Astrocyte (in vitro differentiated cells and primary cell): ENCODE measurements at regions not wholly inside any gene's neighbourhood (a gene's known extent, or its start where the extent isn't known, plus 50 kb on each side); places are given as distances from the start of the nearest gene placed in this dataset.

ENCODE experiments used
- DNase-seq: peaks from one replicate; pipeline ENCODE4 v3.0.0-alpha.2; 2010; ENCODE audit warnings: low read depth
- FAIRE-seq: peaks from 2 replicates; lab custom pipeline; 2011; peaks lifted over from hg19 to GRCh38; lab: Jason Lieb, UNC
- H2AFZ ChIP-seq: 2 replicates; pipeline ENCODE4 v1.6.0; 2012; ENCODE audit warnings: low read depth, low read length, inconsistent platforms
- H3K27ac ChIP-seq: 2 replicates; pipeline ENCODE4 v1.5.1; 2011; ENCODE audit warnings: low read depth, low read length, inconsistent platforms
- H3K27me3 ChIP-seq: 2 replicates; pipeline ENCODE4 v1.6.0; 2011; ENCODE audit warnings: low read length, inconsistent platforms; ENCODE audit not compliant: insufficient read depth
- H3K36me3 ChIP-seq: 2 replicates; pipeline ENCODE4 v1.5.1; 2011; ENCODE audit warnings: low read length, inconsistent platforms; ENCODE audit not compliant: insufficient read depth
- H3K4me1 ChIP-seq: 2 replicates; pipeline ENCODE4 v1.5.1; 2011; ENCODE audit warnings: low read length, inconsistent platforms; ENCODE audit not compliant: insufficient read depth
- H3K4me2 ChIP-seq: 2 replicates; pipeline ENCODE4 v1.6.0; 2012; ENCODE audit warnings: low read length, inconsistent platforms
- H3K4me3 ChIP-seq: 2 replicates; pipeline ENCODE4 v1.5.1; 2011; ENCODE audit warnings: low read depth, mild to moderate bottlenecking, low read length, inconsistent platforms; ENCODE audit not compliant: insufficient read depth
- H3K79me2 ChIP-seq: 2 replicates; pipeline ENCODE4 v1.6.0; 2012; ENCODE audit warnings: mild to moderate bottlenecking, low read length, inconsistent platforms; ENCODE audit not compliant: insufficient read depth
- H3K9ac ChIP-seq: 2 replicates; pipeline ENCODE4 v1.6.0; 2012; ENCODE audit warnings: mild to moderate bottlenecking, low read length, inconsistent platforms
- H3K9me3 ChIP-seq: 2 replicates; pipeline ENCODE4 v1.5.1; 2012; ENCODE audit warnings: low read depth, mild to moderate bottlenecking, low read length, inconsistent platforms; ENCODE audit not compliant: insufficient read depth
- H4K20me1 ChIP-seq: 2 replicates; pipeline ENCODE4 v1.6.0; 2012; ENCODE audit warnings: low read length, inconsistent platforms; ENCODE audit not compliant: insufficient read depth
- H3K27ac Mint-ChIP-seq: one replicate; pipeline ENCODE4 v1.8.0; 2021; ENCODE audit warnings: mild to moderate bottlenecking, mixed read lengths; ENCODE audit not compliant: unreplicated experiment
- H3K27me3 Mint-ChIP-seq: one replicate; pipeline ENCODE4 v1.8.0; 2021; ENCODE audit warnings: low read depth, mixed read lengths; ENCODE audit not compliant: unreplicated experiment
- H3K36me3 Mint-ChIP-seq: one replicate; pipeline ENCODE4 v1.8.0; 2021; ENCODE audit warnings: low read depth, mixed read lengths; ENCODE audit not compliant: unreplicated experiment
- H3K4me1 Mint-ChIP-seq: one replicate; pipeline ENCODE4 v1.8.0; 2021; ENCODE audit warnings: low read depth, mixed read lengths; ENCODE audit not compliant: unreplicated experiment
- H3K4me3 Mint-ChIP-seq: one replicate; pipeline ENCODE4 v1.8.0; 2021; ENCODE audit warnings: mild to moderate bottlenecking, moderate library complexity, mixed read lengths; ENCODE audit not compliant: unreplicated experiment
- H3K9me3 Mint-ChIP-seq: one replicate; pipeline ENCODE4 v1.8.0; 2021; ENCODE audit warnings: mild to moderate bottlenecking, mixed read lengths; ENCODE audit not compliant: unreplicated experiment
- CTCF ChIP-seq: IDR thresholded peaks from 2 replicates; pipeline ENCODE4 v1.5.1; 2011; ENCODE audit warnings: low read depth, mild to moderate bottlenecking, inconsistent platforms, low read length, moderate library complexity; ENCODE audit not compliant: insufficient read depth
- EZH2 ChIP-seq: IDR thresholded peaks from 2 replicates; pipeline ENCODE4 v1.6.1; 2012; ENCODE audit warnings: mild to moderate bottlenecking, low read length, inconsistent platforms; ENCODE audit not compliant: insufficient read depth

GRCh38 chr6:167508919-167509852, 184.3 kb downstream of the TTLL2 start:
- no peak for FAIRE-seq

DNA sequence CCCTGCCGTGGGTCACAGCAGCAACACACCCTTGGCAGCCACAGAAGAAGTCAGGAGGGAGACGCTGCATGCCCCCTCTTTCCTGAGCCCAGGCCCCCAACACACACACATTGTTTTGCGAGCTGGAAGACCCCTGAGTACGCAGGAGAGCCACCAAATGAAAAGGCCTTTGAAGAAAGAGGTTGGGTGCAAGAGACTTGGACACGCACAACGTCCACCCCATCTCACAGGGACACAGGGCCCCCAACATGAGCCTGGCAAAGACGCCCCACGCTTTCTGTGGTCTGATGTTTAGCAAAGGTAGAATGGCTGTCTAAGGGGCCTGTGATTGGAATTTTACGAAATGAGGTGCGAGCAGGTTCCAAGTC, 185.0 kb downstream of the TTLL2 start:
- Histone ChIP-seq H3K27ac (no peak overlapping the region), H3K27me3 (no peaks in the 10 kb centered on the region), H3K4me3 (no peak overlapping the region), H3K36me3 (no peaks in the 10 kb centered on the region), H3K79me2 (no peaks in the 10 kb centered on the region), H3K4me2 (no peak overlapping the region), H3K9ac (no peak overlapping the region), H2AFZ (no peak overlapping the region), H3K9me3 (no peaks in the 10 kb centered on the region), H4K20me1 (no peaks in the 10 kb centered on the region), H3K4me1 (no peaks in the 10 kb centered on the region)
- FAIRE-seq (no peak), DNase-seq (no peak)
- H3K4me3 Mint-ChIP-seq, result no peak overlapping the region
- H3K27ac Mint-ChIP-seq, result no peak overlapping the region
- no peaks in the 10 kb centered on the region for H3K36me3 Mint-ChIP-seq
- peaks cover 36% of the 10 kb centered on the region for H3K27me3 Mint-ChIP-seq
- no peak for TF ChIP-seq CTCF
- no peak for TF ChIP-seq EZH2
- peaks cover 2% of the 10 kb centered on the region for H3K9me3 Mint-ChIP-seq
- no peaks in the 10 kb centered on the region for H3K4me1 Mint-ChIP-seq

More at GRCh38 chr6:167508919-167509852, 184.3 kb downstream of the TTLL2 start:
- no peak overlapping the region for H3K4me3 ChIP-seq
- H4K20me1 ChIP-seq, result no peaks in the 10 kb centered on the region
- H3K4me3 Mint-ChIP-seq, result no peak overlapping the region
- DNase-seq, result no peak
- peaks cover 41% of the 10 kb centered on the region for H3K27me3 Mint-ChIP-seq
- H3K4me2 ChIP-seq, result no peak overlapping the region
- H3K36me3 ChIP-seq, result no peaks in the 10 kb centered on the region
- H3K4me1 ChIP-seq, result no peaks in the 10 kb centered on the region
- no peak for TF ChIP-seq CTCF
- no peak for TF ChIP-seq EZH2
- H3K27ac ChIP-seq, result no peak overlapping the region
- no peaks in the 10 kb centered on the region for H3K79me2 ChIP-seq
- no peaks in the 10 kb centered on the region for H3K9me3 ChIP-seq
- no peak overlapping the region for H2AFZ ChIP-seq
- H3K9me3 Mint-ChIP-seq, result peaks cover 2% of the 10 kb centered on the region
- no peaks in the 10 kb centered on the region for H3K27me3 ChIP-seq
- H3K4me1 Mint-ChIP-seq, result no peaks in the 10 kb centered on the region
- H3K36me3 Mint-ChIP-seq, result peaks cover 2% of the 10 kb centered on the region
- no peak overlapping the region for H3K27ac Mint-ChIP-seq
- no peak overlapping the region for H3K9ac ChIP-seq

DNA sequence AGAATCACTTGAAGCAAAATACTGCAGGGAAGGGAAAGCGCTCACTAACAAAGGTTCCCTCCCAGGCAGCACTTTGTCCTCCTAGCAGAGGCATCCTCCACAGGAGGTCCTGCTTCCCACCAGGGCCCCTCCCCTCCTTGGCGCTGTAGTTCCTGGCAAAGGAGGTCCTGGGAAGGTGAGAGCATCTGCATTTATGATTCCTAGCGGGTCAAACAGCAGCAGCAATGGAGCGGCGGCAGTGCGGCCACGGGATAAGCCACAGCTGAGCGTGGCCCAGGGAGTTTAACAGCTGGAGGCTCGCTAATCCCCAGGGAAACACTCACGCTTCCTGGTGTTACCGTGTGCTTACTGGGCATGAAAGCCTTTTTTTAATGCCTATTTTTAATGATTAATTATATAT, 185.8 kb downstream of the TTLL2 start:
- H3K9ac ChIP-seq, result no peak overlapping the region
- Mint-ChIP-seq H3K27me3 (peaks cover 36% of the 10 kb centered on the region), H3K9me3 (peaks cover 2% of the 10 kb centered on the region), H3K36me3 (no peaks in the 10 kb centered on the region), H3K4me1 (no peaks in the 10 kb centered on the region), H3K4me3 (no peak overlapping the region), H3K27ac (peak overlapping the region; percentile 41)
- no peaks in the 10 kb centered on the region for H3K79me2 ChIP-seq
- no peaks in the 10 kb centered on the region for H3K4me1 ChIP-seq
- H3K27ac ChIP-seq, result no peak overlapping the region
- H3K36me3 ChIP-seq, result no peaks in the 10 kb centered on the region
- no peaks in the 10 kb centered on the region for H3K27me3 ChIP-seq
- DNase-seq (no peak), FAIRE-seq (no peak)
- TF ChIP-seq CTCF (no peak), EZH2 (no peak)
- no peaks in the 10 kb centered on the region for H3K9me3 ChIP-seq
- H3K4me2 ChIP-seq, result no peak overlapping the region
- no peaks in the 10 kb centered on the region for H4K20me1 ChIP-seq
- no peak overlapping the region for H3K4me3 ChIP-seq
- H2AFZ ChIP-seq, result no peak overlapping the region
